HFF-Myc (cell line): ENCODE measurements at regions not wholly inside any gene's neighbourhood (a gene's known extent, or its start where the extent isn't known, plus 50 kb on each side); places are given as distances from the start of the nearest gene placed in this dataset.
A peak's percentile ranks its signal among the peaks of the same experiment; 100 is the strongest.
"Not testable (repeated sequence)": the region's sequence is repeated elsewhere in the genome, so short reads cannot be mapped to it uniquely, and the experiment has no call there.

Experiments
- DNase-seq: peaks from one replicate; pipeline ENCODE4 v3.0.0-alpha.2; 2011; ENCODE audit warnings: low read depth; ENCODE audit errors: extremely low read depth
- H3K4me3 ChIP-seq: replicated peaks from 2 replicates; pipeline ENCODE4 v1.5.1; 2011; ENCODE audit warnings: low read depth, mild to moderate bottlenecking, control low read depth, low read length
- TF ChIP-seq, protein P1 (sequence below): IDR thresholded peaks from 2 replicates; pipeline ENCODE4 v1.5.1; 2012; ENCODE audit warnings: mild to moderate bottlenecking, low read depth, low read length, control low read depth; ENCODE audit errors: missing control alignments

GRCh38 chr13:46498650-46499049 is 54.3 kb upstream of the LRCH1 start:
- DNase-seq = no peak
- TF ChIP-seq, protein P1, sequence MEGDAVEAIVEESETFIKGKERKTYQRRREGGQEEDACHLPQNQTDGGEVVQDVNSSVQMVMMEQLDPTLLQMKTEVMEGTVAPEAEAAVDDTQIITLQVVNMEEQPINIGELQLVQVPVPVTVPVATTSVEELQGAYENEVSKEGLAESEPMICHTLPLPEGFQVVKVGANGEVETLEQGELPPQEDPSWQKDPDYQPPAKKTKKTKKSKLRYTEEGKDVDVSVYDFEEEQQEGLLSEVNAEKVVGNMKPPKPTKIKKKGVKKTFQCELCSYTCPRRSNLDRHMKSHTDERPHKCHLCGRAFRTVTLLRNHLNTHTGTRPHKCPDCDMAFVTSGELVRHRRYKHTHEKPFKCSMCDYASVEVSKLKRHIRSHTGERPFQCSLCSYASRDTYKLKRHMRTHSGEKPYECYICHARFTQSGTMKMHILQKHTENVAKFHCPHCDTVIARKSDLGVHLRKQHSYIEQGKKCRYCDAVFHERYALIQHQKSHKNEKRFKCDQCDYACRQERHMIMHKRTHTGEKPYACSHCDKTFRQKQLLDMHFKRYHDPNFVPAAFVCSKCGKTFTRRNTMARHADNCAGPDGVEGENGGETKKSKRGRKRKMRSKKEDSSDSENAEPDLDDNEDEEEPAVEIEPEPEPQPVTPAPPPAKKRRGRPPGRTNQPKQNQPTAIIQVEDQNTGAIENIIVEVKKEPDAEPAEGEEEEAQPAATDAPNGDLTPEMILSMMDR = no peak
- H3K4me3 ChIP-seq = no peak overlapping the region

- no peak for DNase-seq
- TF ChIP-seq, protein P1 = no peak
- H3K4me3 ChIP-seq = no peak overlapping the region
Observed at GRCh38 chr13:46496086-46496485, 56.9 kb upstream of the LRCH1 start.

- no peak overlapping the region for H3K4me3 ChIP-seq
- TF ChIP-seq, protein P1 = no peak
Observed at GRCh38 chr13:46495651-46496050, 57.3 kb upstream of the LRCH1 start.

DNA sequence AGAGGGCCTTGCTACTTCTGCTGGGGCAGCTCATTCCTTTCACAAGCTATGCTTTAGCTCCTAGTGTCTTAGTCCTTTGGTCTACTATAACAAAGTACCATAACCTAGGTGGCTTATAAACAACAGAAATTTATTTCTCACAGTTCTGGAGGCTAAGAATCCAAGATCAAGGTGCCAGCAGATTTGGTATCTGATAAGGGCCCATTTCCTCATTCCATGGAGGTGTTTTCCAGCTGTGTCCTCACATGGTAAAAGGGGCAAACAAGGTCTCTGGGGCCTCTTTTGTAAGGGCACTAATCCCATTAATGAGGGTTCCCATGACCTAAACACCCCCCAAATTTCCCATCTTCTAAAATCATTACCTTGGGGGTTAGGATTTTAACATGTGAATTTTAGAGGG is 57.9 kb upstream of the LRCH1 start:
- H3K4me3 ChIP-seq = no peak overlapping the region
- TF ChIP-seq, protein P1 = no peak
- no peak for DNase-seq

More at GRCh38 chr13:46495651-46496050, 57.3 kb upstream of the LRCH1 start:
- peak; percentile 40 for DNase-seq

DNA sequence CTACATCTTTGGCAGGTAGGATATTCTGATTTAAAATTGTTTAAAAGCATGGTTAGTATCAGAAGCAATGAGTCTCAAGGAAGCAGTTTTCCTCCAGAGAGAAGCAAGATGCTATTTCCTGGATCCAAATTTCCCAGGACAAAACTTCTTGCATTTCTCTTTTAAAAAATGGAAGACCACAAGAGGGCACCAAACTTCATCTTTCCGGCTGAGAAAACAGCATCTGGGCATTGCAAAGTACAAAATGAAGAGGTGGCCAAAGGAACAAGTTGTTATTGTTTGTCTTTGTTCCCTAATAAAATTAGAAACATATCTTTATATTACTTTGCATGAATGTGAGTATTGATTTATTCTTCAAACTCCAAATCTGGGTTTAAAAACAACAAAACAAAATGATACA is 60.0 kb upstream of the LRCH1 start:
- TF ChIP-seq, protein P1 = peak; percentile 46
- no peak for DNase-seq

GRCh38 chr13:46491641-46492040 is 61.3 kb upstream of the LRCH1 start:
- TF ChIP-seq, protein P1 = no peak

More for the DNA sequence above, 60.0 kb upstream of the LRCH1 start:
- H3K4me3 ChIP-seq = no peak overlapping the region

GRCh38 chr13:46490713-46491112 is 62.3 kb upstream of the LRCH1 start:
- not testable (repeated sequence) for DNase-seq, H3K4me3 ChIP-seq

More at GRCh38 chr13:46491641-46492040, 61.3 kb upstream of the LRCH1 start:
- DNase-seq = no peak
- H3K4me3 ChIP-seq = no peak overlapping the region
